RWPE2 (cell line): ENCODE measurements at regions not wholly inside any gene's neighbourhood (a gene's known extent, or its start where the extent isn't known, plus 50 kb on each side); places are given as distances from the start of the nearest gene placed in this dataset.

Experiments
- ATAC-seq: fragments of 200-7000 bp; cut with Tn5 transposase; 3 replicates; pipeline ENCODE4 v1.9.1; 2021; ENCODE audit warnings: low read depth
- DNase-seq: peaks from one replicate; pipeline ENCODE4 v3.0.0-alpha.2; 2020; ENCODE audit warnings: low spot score
- H3K27ac ChIP-seq: fragments of 450-650 bp; 2 replicates; pipeline ENCODE4 v1.5.1; 2017; ENCODE audit warnings: mild to moderate bottlenecking; ENCODE audit not compliant: poor library complexity, severe bottlenecking
- H3K27me3 ChIP-seq: fragments of 250-450 bp; sonication (Bioruptor Pico); 2 replicates; pipeline ENCODE4 v1.5.1; 2021; ENCODE audit warnings: mild to moderate bottlenecking, moderate library complexity; ENCODE audit not compliant: insufficient read depth, poor library complexity, severe bottlenecking
- H3K36me3 ChIP-seq: fragments of 250-450 bp; sonication (Bioruptor Pico); 2 replicates; pipeline ENCODE4 v1.5.1; 2020; ENCODE audit warnings: low read depth, mild to moderate bottlenecking, moderate library complexity
- H3K4me1 ChIP-seq: fragments of 250-450 bp; sonication (Bioruptor Pico); 2 replicates; pipeline ENCODE4 v1.5.1; 2021; ENCODE audit warnings: mild to moderate bottlenecking, moderate library complexity; ENCODE audit not compliant: insufficient read depth, poor library complexity, severe bottlenecking
- H3K4me3 ChIP-seq: fragments of 250-450 bp; sonication (Bioruptor Pico); 2 replicates; pipeline ENCODE4 v1.5.1; 2021; ENCODE audit warnings: mild to moderate bottlenecking, moderate library complexity; ENCODE audit not compliant: severe bottlenecking
- H3K9me3 ChIP-seq: fragments of 250-450 bp; sonication (Bioruptor Pico); 2 replicates; pipeline ENCODE4 v1.5.1; 2021; ENCODE audit warnings: mild to moderate bottlenecking, moderate library complexity; ENCODE audit not compliant: severe bottlenecking
- TF ChIP-seq, protein P1 (sequence below): fragments of 450-650 bp; IDR thresholded peaks from one replicate; pipeline ENCODE4 v1.5.1; 2017; ENCODE audit warnings: mild to moderate bottlenecking, moderate library complexity; ENCODE audit not compliant: poor library complexity, severe bottlenecking

DNA sequence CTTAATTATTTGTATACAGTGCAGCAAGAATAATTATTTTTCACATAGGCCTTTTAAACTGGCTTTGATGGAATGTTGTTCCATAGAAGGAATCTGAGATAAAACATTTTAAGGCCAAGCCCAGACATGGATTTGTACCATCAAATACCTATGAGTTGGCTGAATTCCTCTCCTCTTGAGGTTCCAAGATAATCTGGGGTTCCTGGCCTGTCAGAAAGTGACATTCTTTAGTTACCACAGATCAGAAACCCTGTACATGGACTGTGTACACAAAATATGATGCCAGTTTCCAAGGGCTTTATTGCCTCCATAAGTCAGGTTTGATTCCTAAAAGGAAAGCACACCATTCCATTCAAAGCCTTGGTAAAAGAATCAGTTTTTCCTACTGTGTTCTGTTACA lies 1256.7 kb upstream of the NRXN1 start:
- ATAC-seq, result no peak
- H3K36me3 ChIP-seq, result no peaks in the 10 kb centered on the region
- DNase-seq, result no peak
- H3K27me3 ChIP-seq, result no peaks in the 10 kb centered on the region
- no peaks in the 10 kb centered on the region for H3K9me3 ChIP-seq
- no peak overlapping the region for H3K4me3 ChIP-seq
- H3K4me1 ChIP-seq, result no peaks in the 10 kb centered on the region
- no peak overlapping the region for H3K27ac ChIP-seq
- TF ChIP-seq, protein P1, sequence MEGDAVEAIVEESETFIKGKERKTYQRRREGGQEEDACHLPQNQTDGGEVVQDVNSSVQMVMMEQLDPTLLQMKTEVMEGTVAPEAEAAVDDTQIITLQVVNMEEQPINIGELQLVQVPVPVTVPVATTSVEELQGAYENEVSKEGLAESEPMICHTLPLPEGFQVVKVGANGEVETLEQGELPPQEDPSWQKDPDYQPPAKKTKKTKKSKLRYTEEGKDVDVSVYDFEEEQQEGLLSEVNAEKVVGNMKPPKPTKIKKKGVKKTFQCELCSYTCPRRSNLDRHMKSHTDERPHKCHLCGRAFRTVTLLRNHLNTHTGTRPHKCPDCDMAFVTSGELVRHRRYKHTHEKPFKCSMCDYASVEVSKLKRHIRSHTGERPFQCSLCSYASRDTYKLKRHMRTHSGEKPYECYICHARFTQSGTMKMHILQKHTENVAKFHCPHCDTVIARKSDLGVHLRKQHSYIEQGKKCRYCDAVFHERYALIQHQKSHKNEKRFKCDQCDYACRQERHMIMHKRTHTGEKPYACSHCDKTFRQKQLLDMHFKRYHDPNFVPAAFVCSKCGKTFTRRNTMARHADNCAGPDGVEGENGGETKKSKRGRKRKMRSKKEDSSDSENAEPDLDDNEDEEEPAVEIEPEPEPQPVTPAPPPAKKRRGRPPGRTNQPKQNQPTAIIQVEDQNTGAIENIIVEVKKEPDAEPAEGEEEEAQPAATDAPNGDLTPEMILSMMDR, result no peak

DNA sequence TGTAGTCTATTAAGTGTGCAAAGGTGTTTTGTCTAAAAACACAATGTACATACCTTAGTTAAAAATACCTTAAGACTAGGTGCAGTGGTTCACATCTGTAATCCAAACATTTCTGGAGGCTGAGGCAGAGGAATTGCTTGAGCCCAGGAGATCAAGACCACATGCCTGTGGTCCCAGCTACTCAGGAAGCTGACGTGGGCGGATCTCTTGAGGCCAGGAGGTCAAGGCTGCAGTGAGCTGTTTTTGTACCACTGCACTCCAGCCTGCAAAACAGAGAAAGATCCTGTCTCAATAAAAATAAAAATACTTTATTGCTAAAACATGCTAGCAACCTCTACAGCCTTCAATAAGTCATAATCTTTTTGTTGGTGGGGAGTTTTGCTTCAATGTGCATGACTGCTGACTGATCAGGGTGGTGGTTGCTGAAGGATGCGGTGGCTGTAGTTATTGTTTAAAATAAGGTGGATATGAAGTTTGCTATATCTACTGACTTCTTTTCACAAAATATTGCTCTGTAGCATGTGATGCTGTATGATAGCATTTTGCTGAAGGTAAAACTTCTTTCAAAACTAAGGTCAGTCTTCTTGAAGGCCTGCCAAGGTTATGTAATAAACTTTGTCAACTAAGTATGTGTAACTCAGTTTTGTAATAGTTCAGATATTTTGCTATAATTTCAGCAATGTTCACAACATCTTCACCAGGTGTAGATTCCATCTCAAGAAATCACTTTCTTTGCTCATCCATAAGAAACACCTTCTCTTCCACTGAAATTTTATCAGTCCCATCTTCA lies 1238.0 kb upstream of the NRXN1 start:
- TF ChIP-seq, protein P1, result no peak
- Histone ChIP-seq H3K36me3 (no peaks in the 10 kb centered on the region), H3K27ac (no peak overlapping the region), H3K4me3 (no peak overlapping the region), H3K9me3 (no peaks in the 10 kb centered on the region), H3K27me3 (no peaks in the 10 kb centered on the region), H3K4me1 (no peaks in the 10 kb centered on the region)
- peak; percentile 61; the same call in 1 of the 3 replicates for ATAC-seq
- no peak for DNase-seq

DNA sequence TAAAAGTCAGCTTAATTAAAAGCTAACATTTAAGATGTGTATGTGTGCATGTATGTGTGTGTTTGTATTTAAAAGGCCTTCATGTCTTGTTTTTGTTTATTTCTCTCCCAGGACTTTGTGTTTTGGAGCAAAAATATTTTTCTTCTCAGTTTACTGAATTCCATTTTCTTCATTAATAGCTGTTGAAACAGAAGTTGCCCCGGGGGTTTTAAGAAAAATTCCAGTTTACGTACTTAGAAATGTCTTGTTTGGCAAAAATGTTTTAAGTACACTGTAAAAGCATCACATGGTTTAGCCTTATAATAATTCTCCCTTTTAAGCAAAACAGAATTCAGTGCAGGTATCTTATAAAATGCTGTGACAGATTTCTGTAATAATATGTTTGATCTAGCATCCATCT lies 1233.0 kb upstream of the NRXN1 start:
- Histone ChIP-seq H3K4me1 (no peaks in the 10 kb centered on the region), H3K27me3 (no peaks in the 10 kb centered on the region), H3K36me3 (no peaks in the 10 kb centered on the region), H3K9me3 (no peaks in the 10 kb centered on the region), H3K27ac (no peak overlapping the region), H3K4me3 (no peak overlapping the region)
- TF ChIP-seq, protein P1, result no peak
- ATAC-seq, result no peak
- DNase-seq, result no peak

DNA sequence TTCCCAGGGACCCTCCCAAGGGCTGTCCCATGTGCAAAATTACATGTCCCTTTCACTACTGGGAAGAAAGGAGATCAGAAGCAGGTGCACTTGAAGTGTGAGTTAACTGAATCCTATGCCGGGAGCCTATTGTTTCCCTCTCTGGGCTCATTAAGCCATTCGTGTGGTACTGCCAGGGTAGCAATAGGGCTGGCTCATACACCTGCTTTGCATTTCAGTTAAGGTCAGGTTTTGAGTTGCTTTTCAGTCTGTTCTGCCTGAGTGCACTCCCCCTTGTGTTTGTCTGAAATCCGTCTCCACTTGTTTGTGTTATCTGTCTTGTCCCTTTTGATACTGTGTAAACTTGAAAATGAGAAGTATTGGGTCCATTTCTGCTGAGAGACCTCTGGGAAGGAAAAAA lies 1232.6 kb upstream of the NRXN1 start:
- DNase-seq, result no peak
- ATAC-seq, result no peak

More for the DNA sequence above, 1232.6 kb upstream of the NRXN1 start:
- Histone ChIP-seq H3K4me3 (no peak overlapping the region), H3K9me3 (no peaks in the 10 kb centered on the region), H3K4me1 (no peaks in the 10 kb centered on the region), H3K27me3 (no peaks in the 10 kb centered on the region), H3K36me3 (no peaks in the 10 kb centered on the region), H3K27ac (no peak overlapping the region)
- TF ChIP-seq, protein P1, result no peak
